ENCODE measurements at regions not wholly inside any gene's neighbourhood (a gene's known extent, or its start where the extent isn't known, plus 50 kb on each side); places are given as distances from the start of the nearest gene placed in this dataset.

DNA sequence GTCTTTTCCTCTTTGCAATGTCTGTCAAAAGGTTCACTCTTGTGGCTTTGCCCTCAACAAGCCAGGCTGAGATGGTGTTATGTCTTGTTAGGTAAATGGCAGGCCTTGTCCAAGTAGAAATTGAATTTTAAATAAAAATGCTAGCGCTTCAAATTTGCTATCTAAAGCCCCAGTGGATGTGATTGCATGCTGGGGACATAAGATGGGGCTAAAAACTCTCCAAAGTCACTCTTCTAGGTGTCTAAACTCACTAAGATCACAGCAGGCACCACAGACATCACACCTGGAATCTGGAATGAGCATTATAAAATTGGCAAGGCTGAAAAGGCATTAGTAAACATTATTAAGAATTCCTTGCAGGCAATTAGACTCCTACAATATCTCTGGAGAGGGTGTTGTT lies 262.7 kb upstream of the CLINT1 start:
- no peak for ATAC-seq
- Histone ChIP-seq H3K27me3 (no peaks in the 10 kb centered on the region), H3K4me3 (no peak overlapping the region), H3K36me3 (no peaks in the 10 kb centered on the region), H3K9me3 (no peaks in the 10 kb centered on the region), H3K27ac (no peak overlapping the region), H3K4me1 (no peaks in the 10 kb centered on the region)
- DNase-seq: no peak
- no peak for TF ChIP-seq CTCF (IDR thresholded peaks at IDR 0.05)
- intact Hi-C loops (cut with DNase I): no loop called here
- 88% methylated on average over 1 of the region's 1 CpG for WGBS (ENCODE audit: insufficient coverage, low coverage, low lambda C conversion rate, missing lambda C conversion rate)

DNA sequence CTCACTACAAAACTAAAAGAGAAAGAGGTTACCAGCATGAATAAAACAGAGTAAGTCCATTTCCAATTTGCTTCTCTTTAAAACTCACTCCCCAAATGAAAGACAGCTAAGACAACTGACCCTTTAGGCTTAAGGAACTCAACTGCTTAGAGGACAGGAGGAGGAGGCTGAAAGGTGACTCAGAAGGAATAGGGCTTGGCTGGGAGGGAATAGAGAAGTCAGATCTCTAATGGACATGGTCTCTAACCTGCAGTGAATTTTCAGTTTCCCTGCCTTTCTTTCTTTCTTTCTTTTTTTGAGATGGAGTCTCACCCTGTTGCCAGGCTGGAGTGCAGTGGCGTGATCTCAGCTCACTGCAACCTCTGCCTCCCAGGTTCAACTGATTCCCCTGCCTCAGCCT lies 261.8 kb upstream of the CLINT1 start:
- Histone ChIP-seq H3K4me1 (no peaks in the 10 kb centered on the region), H3K27ac (no peak overlapping the region), H3K4me3 (no peak overlapping the region), H3K27me3 (no peaks in the 10 kb centered on the region), H3K36me3 (no peaks in the 10 kb centered on the region), H3K9me3 (no peaks in the 10 kb centered on the region)
- intact Hi-C loops (cut with DNase I): no loop called here
- TF ChIP-seq POLR2A (IDR thresholded peaks at IDR 0.05): no peak
- no peak for TF ChIP-seq CTCF (IDR thresholded peaks at IDR 0.05)
- ATAC-seq: no peak
- WGBS (ENCODE audit: insufficient coverage, low coverage, low lambda C conversion rate, missing lambda C conversion rate): 100% methylated on average over 1 of the region's 1 CpG
- no peak for DNase-seq

DNA sequence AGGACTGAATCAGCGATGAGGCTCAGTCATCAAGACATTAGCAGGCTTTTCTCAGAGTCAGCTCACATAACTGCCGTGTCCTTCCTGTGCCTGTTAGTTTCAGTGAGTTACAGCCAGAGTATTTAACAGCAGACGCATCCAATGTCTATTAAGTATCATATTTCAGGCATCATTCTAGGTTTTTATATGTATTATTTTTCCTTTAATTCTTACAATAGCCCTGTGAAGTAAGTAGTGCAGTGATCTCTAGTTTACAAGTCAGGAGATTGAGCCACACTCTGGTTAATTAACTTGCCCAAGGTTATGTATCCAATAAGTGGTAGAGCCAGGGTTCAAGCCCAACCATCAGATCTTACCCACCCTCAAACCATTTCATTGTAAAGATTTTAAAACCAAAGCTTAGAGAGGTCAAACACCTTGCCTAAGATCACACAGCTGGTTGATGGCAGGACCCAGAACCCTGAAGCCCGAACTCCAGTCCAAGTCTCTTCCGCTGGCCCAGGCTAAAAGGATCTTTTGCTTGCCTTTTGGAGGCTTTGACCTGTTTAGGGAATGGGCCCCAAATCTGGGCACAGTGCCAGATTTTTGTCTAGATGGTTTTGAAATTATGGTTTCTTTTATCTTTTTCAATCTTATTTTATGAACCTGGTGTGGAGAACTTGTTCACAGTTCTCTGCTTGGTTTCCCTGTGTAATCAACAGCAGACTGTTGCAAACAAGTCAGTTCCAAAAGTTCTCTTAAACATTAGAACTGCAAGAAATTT lies 261.2 kb upstream of the CLINT1 start:
- H3K36me3 ChIP-seq: no peaks in the 10 kb centered on the region
- no peaks in the 10 kb centered on the region for H3K9me3 ChIP-seq
- intact Hi-C loops (cut with DNase I): no loop called here
- no peak overlapping the region for H3K4me3 ChIP-seq
- no peak for DNase-seq
- TF ChIP-seq CTCF (IDR thresholded peaks at IDR 0.05) (no peak), POLR2A (IDR thresholded peaks at IDR 0.05) (no peak)
- ATAC-seq: no peak
- no peak overlapping the region for H3K27ac ChIP-seq
- no peaks in the 10 kb centered on the region for H3K27me3 ChIP-seq
- WGBS (ENCODE audit: insufficient coverage, low coverage, low lambda C conversion rate, missing lambda C conversion rate): 63% methylated on average over 4 of the region's 5 CpGs
- no peaks in the 10 kb centered on the region for H3K4me1 ChIP-seq

GRCh38 chr5:158117467-158118160 lies 258.7 kb upstream of the CLINT1 start:
- no peak for DNase-seq
- intact Hi-C loops (cut with DNase I): no loop called here

More at GRCh38 chr5:158117467-158118160, 258.7 kb upstream of the CLINT1 start:
- 70% methylated on average over 5 of the region's 6 CpGs for whole genome bisulfite sequencing (ENCODE audit: insufficient coverage, low coverage, low lambda C conversion rate, missing lambda C conversion rate)
- Histone ChIP-seq H3K4me1 (no peaks in the 10 kb centered on the region), H3K27ac (no peak overlapping the region), H3K36me3 (no peaks in the 10 kb centered on the region), H3K27me3 (no peaks in the 10 kb centered on the region), H3K4me3 (no peak overlapping the region), H3K9me3 (no peaks in the 10 kb centered on the region)
- TF ChIP-seq POLR2A (IDR thresholded peaks at IDR 0.05) (no peak), CTCF (IDR thresholded peaks at IDR 0.05) (no peak)
- ATAC-seq: no peak
